K562 (cell line): ENCODE measurements at regions not wholly inside any gene's neighbourhood (a gene's known extent, or its start where the extent isn't known, plus 50 kb on each side); places are given as distances from the start of the nearest gene placed in this dataset.

ENCODE experiments used
- ATAC-seq: fragments of 200-7000 bp; cut with Tn5 transposase; 3 replicates; pipeline ENCODE4 v1.9.1; 2020; ENCODE audit warnings: moderate library complexity
- BruUV-seq: library from RNA; stranded (reverse); fragments of 400-500 nt; replicated peaks from 2 replicates; lab custom pipeline; 2021; lab: Mats Ljungman, UMichigan
- CTCF ChIA-PET: fragments of 300-600 bp; formaldehyde crosslinking; extraction: SDS; loops from one replicate; lab custom pipeline; 2021; ENCODE audit warnings: low intra/inter-chr PET ratio; lab: Yijun Ruan, JAX
- POLR2A ChIA-PET: fragments of 300-600, 350-650 bp; sonication (Branson Sonifier 250); formaldehyde crosslinking; extraction: SDS; loops from one replicate; lab custom pipeline; 2021; ENCODE audit warnings: antibody characterized with exemption, inconsistent platforms; lab: Yijun Ruan, JAX
- DNase-seq, 4 experiments: peaks; one replicate each; pipeline versions ENCODE4 v3.0.0 to v3.0.0-alpha.2; 2011 to 2018; ENCODE audit warnings: low spot score in 3 of 4, mixed read lengths in 3 of 4; ENCODE audit errors: extremely low read depth in 1 of 4
- FAIRE-seq: peaks from 2 replicates; lab custom pipeline; 2011; peaks lifted over from hg19 to GRCh38; lab: Jason Lieb, UNC
- H2AFZ ChIP-seq: 2 replicates; pipeline ENCODE4 v1.6.0; 2011; ENCODE audit warnings: low read depth, low read length, control low read depth, inconsistent platforms
- H3K27ac ChIP-seq: fragments of 200-600 bp; 3 replicates; pipeline ENCODE4 v1.8.0; 2011; ENCODE audit warnings: low read depth, mild to moderate bottlenecking, control low read depth, inconsistent platforms, low read length, moderate library complexity, mixed read lengths; ENCODE audit errors: extremely low read depth
- H3K27me3 ChIP-seq, 2 experiments: fragments of 300-600 bp in 1 of 2; 2 replicates in 1 of 2; 3 replicates in 1 of 2; pipeline versions ENCODE4 v1.6.0 to v1.8.0; 2011; ENCODE audit warnings: inconsistent platforms in 2 of 2, low read length in 2 of 2, mild to moderate bottlenecking in 1 of 2, mixed read lengths in 1 of 2, moderate library complexity in 1 of 2; ENCODE audit not compliant: control insufficient read depth in 2 of 2, insufficient read depth in 2 of 2
- H3K36me3 ChIP-seq: fragments of 300-600 bp; 3 replicates; pipeline ENCODE4 v1.8.0; 2011; ENCODE audit warnings: mild to moderate bottlenecking, low read length, inconsistent platforms; ENCODE audit not compliant: control insufficient read depth, insufficient read depth
- H3K4me1 ChIP-seq, 2 experiments: fragments of 200-600 bp in 1 of 2; replicated peaks in 1 of 2; 2 replicates in 1 of 2; 3 replicates in 1 of 2; pipeline versions ENCODE4 v1.5.1 to v1.8.0; 2011; ENCODE audit warnings: inconsistent platforms in 2 of 2, low read length in 2 of 2, mild to moderate bottlenecking in 1 of 2, mixed read lengths in 1 of 2, moderate library complexity in 1 of 2; ENCODE audit not compliant: control insufficient read depth in 2 of 2, insufficient read depth in 2 of 2
- H3K4me2 ChIP-seq: 2 replicates; pipeline ENCODE4 v1.6.1; 2011; ENCODE audit warnings: low read length, control low read depth, inconsistent platforms, mixed read lengths; ENCODE audit not compliant: insufficient read depth
- H3K4me3 ChIP-seq: fragments of 200-600 bp; sonication (generic), shearing (Covaris generic); 2 replicates; pipeline ENCODE4 v1.5.1; 2016; ENCODE audit warnings: control low read depth, inconsistent platforms
- H3K79me2 ChIP-seq: fragments of 200-600 bp; 3 replicates; pipeline ENCODE4 v1.8.0; 2011; ENCODE audit warnings: low read length, inconsistent platforms; ENCODE audit not compliant: control insufficient read depth, insufficient read depth
- H3K9ac ChIP-seq, 2 experiments: 2 replicates each; pipeline versions ENCODE4 v1.6.0 to v1.6.1; 2011; ENCODE audit warnings: low read depth in 2 of 2, low read length in 2 of 2, control low read depth in 1 of 2, inconsistent platforms in 1 of 2, mild to moderate bottlenecking in 1 of 2, mixed read lengths in 1 of 2; ENCODE audit not compliant: insufficient read depth in 1 of 2
- H3K9me1 ChIP-seq: one replicate; pipeline ENCODE4 v1.6.0; 2011; ENCODE audit warnings: inconsistent platforms, mild to moderate bottlenecking, low read length, moderate library complexity; ENCODE audit not compliant: control insufficient read depth, insufficient read depth
- H3K9me3 ChIP-seq: replicated peaks from 2 replicates; pipeline ENCODE4 v1.5.1; 2011; ENCODE audit warnings: low read depth, low read length, inconsistent platforms; ENCODE audit not compliant: control insufficient read depth, insufficient read depth
- H4K20me1 ChIP-seq: replicated peaks from 2 replicates; pipeline ENCODE4 v1.6.1; 2011; ENCODE audit warnings: low read length, inconsistent platforms, mixed read lengths; ENCODE audit not compliant: control insufficient read depth, insufficient read depth
- CBX3 ChIP-seq, 2 experiments: IDR thresholded peaks; 1 replicate in 1 of 2; 2 replicates in 1 of 2; pipeline ENCODE4 v1.6.1; 2012; ENCODE audit warnings: inconsistent platforms in 2 of 2, low read length in 2 of 2, borderline replicate concordance in 1 of 2, control low read depth in 1 of 2
- CSDE1 ChIP-seq, 2 experiments: fragments of 450-650 bp; IDR thresholded peaks; 2 replicates each; pipeline ENCODE4 v1.6.1; 2016; ENCODE audit warnings: mild to moderate bottlenecking in 1 of 2
- E2F6 ChIP-seq, 2 experiments: IDR thresholded peaks; 2 replicates each; pipeline ENCODE4 v1.6.1; 2011; ENCODE audit warnings: borderline replicate concordance in 1 of 2, control low read depth in 1 of 2, low read depth in 1 of 2, low read length in 1 of 2, mild to moderate bottlenecking in 1 of 2, mixed read lengths in 1 of 2, moderate library complexity in 1 of 2; ENCODE audit not compliant: insufficient read depth in 1 of 2, insufficient read length in 1 of 2, poor library complexity in 1 of 2, severe bottlenecking in 1 of 2; ENCODE audit errors: extremely low read depth in 1 of 2
- HMGN3 ChIP-seq: IDR thresholded peaks from 2 replicates; pipeline ENCODE4 v1.6.1; 2011; ENCODE audit warnings: borderline replicate concordance, low read depth, mild to moderate bottlenecking, mixed read lengths, low read length; ENCODE audit not compliant: insufficient read length; ENCODE audit errors: extremely low read depth
- KLF1 ChIP-seq: fragments of 450-650 bp; IDR thresholded peaks from 2 replicates; pipeline ENCODE4 v1.6.1; 2016; ENCODE audit warnings: missing genetic modification characterization, missing compliant biosample characterization
- NCOA1 ChIP-seq: fragments of 450-650 bp; IDR thresholded peaks from 2 replicates; pipeline ENCODE4 v1.6.1; 2016; ENCODE audit warnings: low read depth
- PURB ChIP-seq: sonication (generic); formaldehyde crosslinking; IDR thresholded peaks from 2 replicates; pipeline ENCODE4 v1.9.0; 2021; ENCODE audit warnings: low read depth, mild to moderate bottlenecking, missing genetic modification reagents
- SIN3B ChIP-seq: fragments of 450-650 bp; IDR thresholded peaks from 2 replicates; pipeline ENCODE4 v1.6.1; 2017; ENCODE audit warnings: low read depth, mild to moderate bottlenecking, moderate library complexity
- SP1 ChIP-seq: sonication (generic); formaldehyde crosslinking; IDR thresholded peaks from 2 replicates; pipeline ENCODE4 v1.8.1; 2022; ENCODE audit warnings: mild to moderate bottlenecking, missing genetic modification reagents
- SREBF2 ChIP-seq: sonication (generic); formaldehyde crosslinking; IDR thresholded peaks from 2 replicates; pipeline ENCODE4 v1.4.0; 2020; ENCODE audit warnings: mild to moderate bottlenecking, missing genetic modification reagents
- TCF7L2 ChIP-seq: fragments of 150-350 bp; IDR thresholded peaks from 2 replicates; pipeline ENCODE4 v1.6.1; 2016; ENCODE audit warnings: low read depth, mild to moderate bottlenecking, low read length, moderate library complexity
- TGIF2 ChIP-seq: sonication (generic); formaldehyde crosslinking; IDR thresholded peaks from 2 replicates; pipeline ENCODE4 v1.8.1; 2022; ENCODE audit warnings: mild to moderate bottlenecking, missing genetic modification reagents, moderate library complexity
- ZC3H8 ChIP-seq: fragments of 450-650 bp; IDR thresholded peaks from 2 replicates; pipeline ENCODE4 v1.6.1; 2017
- ZNF277 ChIP-seq: fragments of 250-450 bp; sonication (Bioruptor Pico); IDR thresholded peaks from 2 replicates; pipeline ENCODE4 v1.8.0; 2022; ENCODE audit warnings: inconsistent platforms, mild to moderate bottlenecking, moderate library complexity, borderline replicate concordance
- ZNF347 ChIP-seq: fragments of 450-650 bp; formaldehyde crosslinking; IDR thresholded peaks from 2 replicates; pipeline ENCODE4 v1.4.0; 2020; ENCODE audit warnings: low read depth, mild to moderate bottlenecking, moderate library complexity
- ZNF57 ChIP-seq: fragments of 450-650 bp; formaldehyde crosslinking; IDR thresholded peaks from 2 replicates; pipeline ENCODE4 v1.4.0; 2020; ENCODE audit warnings: mild to moderate bottlenecking, moderate library complexity
- ZNF589 ChIP-seq: fragments of 200-800 bp; sonication (Bioruptor generic); IDR thresholded peaks from 2 replicates; pipeline ENCODE4 v1.6.1; 2016; ENCODE audit warnings: low read depth, missing genetic modification characterization, missing compliant biosample characterization
- ZNF766 ChIP-seq: fragments of 200-800 bp; sonication (Bioruptor generic); conservative IDR thresholded peaks from 2 replicates; pipeline ENCODE4 v1.6.1; 2016; ENCODE audit warnings: missing genetic modification characterization, missing compliant biosample characterization
- ZSCAN32 ChIP-seq: fragments of 450-650 bp; formaldehyde crosslinking; IDR thresholded peaks from 2 replicates; pipeline ENCODE4 v1.4.0; 2020; ENCODE audit warnings: mild to moderate bottlenecking, moderate library complexity
- WGBS: fragments of 100-300 bp; shearing (Covaris generic); methylation state at CpG from one replicate; pipeline ENCODE4 v1.1.6; 2016; ENCODE audit warnings: low coverage, mixed read lengths; ENCODE audit not compliant: insufficient coverage; ENCODE audit errors: missing lambda C conversion rate; 5-methylcytosine and 5-hydroxymethylcytosine counted together
- in situ Hi-C: fragments of 300-500 bp; cut with MboI; formaldehyde crosslinking; loops from 4 replicates; pipeline ENCODE4 v1.15.0; 2018; ENCODE audit warnings: inconsistent platforms, mixed read lengths
- intact Hi-C: fragments of 100-400 bp; cut with micrococcal nuclease; formaldehyde crosslinking; loops from 2 replicates; pipeline ENCODE4 v1.14.2; 2022

- no TSS peak for BruUV-seq
- Histone ChIP-seq H2AFZ (no peak overlapping the region), H3K79me2 (no peaks in the 10 kb centered on the region), H3K9me1 (no peaks in the 10 kb centered on the region), H3K27me3 (no peaks in the 10 kb centered on the region), H3K4me1 (no peaks in the 10 kb centered on the region), H3K4me2 (no peak overlapping the region), H3K9ac (no peak overlapping the region), H3K36me3 (no peaks in the 10 kb centered on the region), H3K27ac (no peak overlapping the region), H4K20me1 (no peaks in the 10 kb centered on the region), H3K4me3 (no peak overlapping the region), H3K9me3 (no peaks in the 10 kb centered on the region)
- DNase-seq (no peak), ATAC-seq (no peak), FAIRE-seq (no peak)
- intact Hi-C loops = no loop called here
- ChIA-PET CTCF (no interaction called here), POLR2A (no interaction called here)
- in situ Hi-C loops = no loop called here
- TF ChIP-seq CSDE1 (IDR thresholded peaks at IDR 0.05) (no peak), ZNF347 (CRISPR knock-in tag) (no peak), ZNF277 (CRISPR knock-in tag) (no peak), KLF1 (tag) (no peak), ZC3H8 (no peak), CBX3 (IDR thresholded peaks at IDR 0.05; ENCODE audit: borderline replicate concordance in 1 of 2, low read length in 2 of 2) (no peak), ZNF766 (no peak), TCF7L2 (no peak), TGIF2 (CRISPR knock-in tag) (no peak), ZSCAN32 (CRISPR knock-in tag) (no peak), SREBF2 (CRISPR knock-in tag) (no peak), ZNF57 (CRISPR knock-in tag) (no peak), SIN3B (no peak), HMGN3 (no peak), NCOA1 (no peak), E2F6 (IDR thresholded peaks at IDR 0.05; ENCODE audit: borderline replicate concordance in 1 of 2, extremely low read depth in 1 of 2, insufficient read depth in 1 of 2, insufficient read length in 1 of 2, low read depth in 1 of 2, low read length in 1 of 2, poor library complexity in 1 of 2, severe bottlenecking in 1 of 2) (no peak), PURB (CRISPR knock-in tag) (no peak), ZNF589 (CRISPR knock-in tag) (no peak), SP1 (no peak)
- WGBS = 0% methylated on average over 3 of the region's 3 CpGs
Observed at GRCh38 chr7:54944179-54944578, 74.6 kb upstream of the EGFR start.
